AG10803 (cell line): ENCODE measurements at regions not wholly inside any gene's neighbourhood (a gene's known extent, or its start where the extent isn't known, plus 50 kb on each side); places are given as distances from the start of the nearest gene placed in this dataset.

ENCODE experiments used
- DNase-seq: peaks from one replicate; pipeline ENCODE4 v3.0.0; 2010; ENCODE audit warnings: low read depth
- H3K4me3 ChIP-seq: 2 replicates; pipeline ENCODE4 v1.5.1; 2011; ENCODE audit warnings: mild to moderate bottlenecking, low read length, control low read depth
- CTCF ChIP-seq: conservative IDR thresholded peaks from 2 replicates; pipeline ENCODE4 v1.5.1; 2011; ENCODE audit warnings: mild to moderate bottlenecking, low read length, control low read depth, inconsistent platforms

- H3K4me3 ChIP-seq: no peak overlapping the region
- no peak for DNase-seq
- TF ChIP-seq CTCF: no peak
These were observed 55.1 kb upstream of the SLC25A26 start for GRCh38 chr3:66165660-66166059.

GRCh38 chr3:66164155-66164554 lies 56.6 kb upstream of the SLC25A26 start:
- no peak overlapping the region for H3K4me3 ChIP-seq
- no peak for TF ChIP-seq CTCF
- DNase-seq: no peak

- no peak overlapping the region for H3K4me3 ChIP-seq
- TF ChIP-seq CTCF: no peak
- DNase-seq: no peak
These were observed 57.6 kb upstream of the SLC25A26 start for GRCh38 chr3:66163222-66163621.

GRCh38 chr3:66162766-66163165 lies 58.0 kb upstream of the SLC25A26 start:
- DNase-seq: no peak
- TF ChIP-seq CTCF: no peak
- H3K4me3 ChIP-seq: no peak overlapping the region

- TF ChIP-seq CTCF: no peak
- H3K4me3 ChIP-seq: no peak overlapping the region
- DNase-seq: no peak
These were observed 61.7 kb upstream of the SLC25A26 start for GRCh38 chr3:66158933-66159683.

- peak; percentile 22 for DNase-seq
- no peak for TF ChIP-seq CTCF
- H3K4me3 ChIP-seq: peak overlapping the region; percentile 56
These were observed 66.3 kb upstream of the SLC25A26 start for GRCh38 chr3:66154444-66154861.
